ENCODE measurements at regions not wholly inside any gene's neighbourhood (a gene's known extent, or its start where the extent isn't known, plus 50 kb on each side); places are given as distances from the start of the nearest gene placed in this dataset.
"Not testable (repeated sequence)": the region's sequence is repeated elsewhere in the genome, so short reads cannot be mapped to it uniquely, and the experiment has no call there.

DNA sequence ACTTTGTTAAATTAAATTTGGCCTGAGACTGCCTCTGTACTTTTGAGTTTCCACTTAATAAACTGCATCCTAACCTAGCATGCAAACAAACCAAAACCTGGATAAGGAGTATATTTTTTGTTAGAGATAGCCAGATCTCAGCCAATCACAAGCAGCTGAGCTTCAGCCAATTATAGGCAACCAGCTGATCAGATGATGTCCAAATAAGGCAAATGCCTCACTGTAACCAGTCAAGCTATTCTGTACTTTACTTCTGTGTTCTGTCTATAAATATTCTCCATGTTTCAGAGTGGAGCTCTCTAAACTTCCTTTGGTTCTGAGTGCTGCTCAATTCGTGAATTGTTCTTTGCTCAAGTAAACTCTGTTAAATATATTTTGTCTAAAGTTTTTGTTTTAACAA lies 194.6 kb upstream of the RGS17 start:
- Histone ChIP-seq H3K27me3 (ENCODE audit: low read depth) (0 out of 2 replicates have a peak, but pooled peaks cover 2% of the 10 kb centered on the region), H3K9me3 (no peaks in the 10 kb centered on the region), H3K4me3 (no peak overlapping the region), H3K4me1 (no peaks in the 10 kb centered on the region), H3K36me3 (replicated peaks) (no peaks in the 10 kb centered on the region)
- in situ Hi-C loops (cut with MboI; ENCODE audit: low sequenced_read_pairs): no loop called here
- DNase-seq (ENCODE audit: low spot score in 2 of 2): no peak

DNA sequence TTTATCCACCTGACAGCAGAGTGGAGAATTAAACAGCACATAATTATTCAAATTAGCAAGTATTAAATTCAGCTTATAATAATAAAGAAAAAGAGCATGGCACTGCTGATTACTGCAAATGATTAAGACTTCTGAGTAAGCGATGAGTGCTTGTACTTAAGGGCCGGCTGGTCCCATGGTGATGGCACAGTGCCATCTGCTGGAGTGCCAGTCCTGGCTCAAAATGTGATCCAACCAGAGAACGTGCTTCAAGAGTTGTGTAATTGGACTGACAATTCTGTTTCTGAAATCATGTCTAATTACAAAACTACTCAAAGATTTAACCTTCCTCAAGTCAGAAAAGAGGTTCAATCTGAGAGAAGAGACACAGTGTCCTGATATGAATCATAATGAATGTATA lies 181.6 kb upstream of the RGS17 start:
- DNase-seq (ENCODE audit: low spot score in 2 of 2): peak in 1 of 2 experiments; percentile 48
- in situ Hi-C loops (cut with MboI; ENCODE audit: low sequenced_read_pairs): no loop called here
- no peak overlapping the region for H3K4me3 ChIP-seq

DNA sequence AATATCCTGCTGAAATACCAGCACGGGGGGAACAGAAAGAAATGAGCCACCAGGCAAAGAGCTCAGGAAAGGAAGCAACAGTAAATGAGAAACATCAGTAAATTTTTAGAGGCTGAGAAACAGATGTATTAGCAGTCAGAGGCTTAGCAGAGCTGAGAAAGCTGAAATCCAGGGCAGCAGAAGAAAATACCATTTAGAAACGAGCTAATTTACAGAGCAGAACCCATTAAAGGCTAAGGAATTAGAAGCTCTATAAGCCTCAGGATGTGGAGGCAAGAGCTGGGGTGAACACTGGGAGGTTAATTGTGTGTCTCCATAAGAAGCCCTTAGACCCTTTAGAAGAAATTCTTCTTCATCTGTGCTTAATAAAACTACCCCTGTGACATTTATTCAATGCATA lies 178.6 kb upstream of the RGS17 start:
- in situ Hi-C loops (cut with MboI; ENCODE audit: low sequenced_read_pairs): no loop called here
- DNase-seq (ENCODE audit: low spot score in 2 of 2): no peak
- Histone ChIP-seq H3K9me3 (no peaks in the 10 kb centered on the region), H3K4me1 (no peaks in the 10 kb centered on the region), H3K4me3 (no peak overlapping the region), H3K27me3 (ENCODE audit: low read depth) (peaks cover 4% of the 10 kb centered on the region; the same call in 1 of the 2 replicates), H3K36me3 (replicated peaks) (no peaks in the 10 kb centered on the region)

More for the DNA sequence above, 181.6 kb upstream of the RGS17 start:
- Histone ChIP-seq H3K4me1 (no peaks in the 10 kb centered on the region), H3K27me3 (ENCODE audit: low read depth) (peaks cover 4% of the 10 kb centered on the region; the same call in 1 of the 2 replicates), H3K9me3 (no peaks in the 10 kb centered on the region), H3K36me3 (replicated peaks) (no peaks in the 10 kb centered on the region)

DNA sequence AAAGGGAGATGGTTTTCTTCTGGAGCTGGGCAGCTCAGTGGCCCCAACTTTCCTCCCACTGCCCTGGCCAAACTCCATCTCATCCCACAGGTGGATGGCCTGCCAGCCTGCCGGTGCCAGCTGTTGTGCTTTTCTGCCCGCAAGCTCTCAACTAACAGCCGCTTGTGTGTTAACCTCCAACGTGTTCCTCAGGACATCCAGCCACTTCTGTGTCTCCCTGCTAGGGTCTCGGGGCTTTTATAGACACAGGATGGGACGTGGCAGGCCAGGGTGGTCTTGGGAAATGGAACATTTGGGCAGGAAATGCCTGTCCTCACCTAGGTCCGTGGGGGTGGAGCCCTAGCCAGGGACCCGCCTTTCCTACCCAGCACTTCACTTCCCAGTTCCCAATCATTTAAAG lies 171.1 kb upstream of the RGS17 start:
- in situ Hi-C loops (cut with MboI; ENCODE audit: low sequenced_read_pairs): no loop called here

DNA sequence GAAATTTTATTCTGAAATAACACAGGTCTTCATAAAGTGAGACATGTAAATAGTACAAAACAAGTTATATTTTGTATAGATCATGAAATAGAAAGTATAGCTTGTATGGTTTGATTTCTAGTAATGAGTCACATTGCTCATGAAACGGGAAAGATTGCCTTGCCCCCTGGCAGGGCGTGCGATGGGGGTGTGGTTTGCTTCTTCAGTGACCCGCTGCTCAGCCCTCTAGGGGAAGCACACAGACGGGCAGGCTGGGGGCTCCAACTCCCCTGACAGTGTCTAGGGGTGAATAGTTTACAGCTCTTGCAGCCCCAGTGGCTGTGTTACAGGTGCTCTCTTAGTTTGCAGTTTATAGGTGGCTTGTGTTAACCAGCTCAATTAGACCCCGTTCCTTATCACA lies 170.5 kb upstream of the RGS17 start:
- in situ Hi-C loops (cut with MboI; ENCODE audit: low sequenced_read_pairs): no loop called here
- no peaks in the 10 kb centered on the region for H3K36me3 ChIP-seq (replicated peaks)
- DNase-seq (ENCODE audit: low spot score in 2 of 2): peak in 1 of 2 experiments; percentile 10

More for the DNA sequence above, 171.1 kb upstream of the RGS17 start:
- 0 out of 2 replicates have a peak, but pooled peaks cover 2% of the 10 kb centered on the region for H3K27me3 ChIP-seq (ENCODE audit: low read depth)
- no peaks in the 10 kb centered on the region for H3K9me3 ChIP-seq
- H3K4me1 ChIP-seq: no peaks in the 10 kb centered on the region
- no peak overlapping the region for H3K4me3 ChIP-seq
- no peak for DNase-seq (ENCODE audit: low spot score in 2 of 2)
- no peaks in the 10 kb centered on the region for H3K36me3 ChIP-seq (replicated peaks)

DNA sequence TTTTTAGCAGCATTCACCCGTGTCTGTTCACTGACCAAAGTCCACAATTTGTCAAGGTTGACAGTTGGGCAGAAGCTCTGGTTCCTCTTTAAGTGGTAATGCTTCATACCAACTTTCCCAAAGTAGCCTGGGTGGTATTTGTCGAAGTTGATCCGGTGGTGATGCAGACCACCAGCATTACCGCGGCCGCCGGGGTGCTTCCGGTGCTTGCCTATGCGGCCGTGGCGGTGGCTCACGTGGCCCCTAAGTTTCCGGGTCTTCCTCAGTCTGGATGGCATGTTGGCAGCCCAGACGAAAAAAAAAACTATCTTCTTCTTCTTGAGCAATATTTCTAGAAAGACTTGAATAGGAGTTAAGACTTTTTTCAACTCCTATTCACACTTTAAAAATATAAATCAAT lies 151.4 kb upstream of the RGS17 start:
- DNase-seq (ENCODE audit: low spot score in 2 of 2); in situ Hi-C loops (cut with MboI; ENCODE audit: low sequenced_read_pairs); H3K36me3 ChIP-seq (replicated peaks); H3K4me1 ChIP-seq; H3K27me3 ChIP-seq (ENCODE audit: low read depth); H3K9me3 ChIP-seq; H3K4me3 ChIP-seq: not testable (repeated sequence)

More for the DNA sequence above, 170.5 kb upstream of the RGS17 start:
- H3K4me1 ChIP-seq: no peaks in the 10 kb centered on the region
- H3K27me3 ChIP-seq (ENCODE audit: low read depth): 0 out of 2 replicates have a peak, but pooled peaks cover 2% of the 10 kb centered on the region
- no peak overlapping the region for H3K4me3 ChIP-seq
- no peaks in the 10 kb centered on the region for H3K9me3 ChIP-seq

DNA sequence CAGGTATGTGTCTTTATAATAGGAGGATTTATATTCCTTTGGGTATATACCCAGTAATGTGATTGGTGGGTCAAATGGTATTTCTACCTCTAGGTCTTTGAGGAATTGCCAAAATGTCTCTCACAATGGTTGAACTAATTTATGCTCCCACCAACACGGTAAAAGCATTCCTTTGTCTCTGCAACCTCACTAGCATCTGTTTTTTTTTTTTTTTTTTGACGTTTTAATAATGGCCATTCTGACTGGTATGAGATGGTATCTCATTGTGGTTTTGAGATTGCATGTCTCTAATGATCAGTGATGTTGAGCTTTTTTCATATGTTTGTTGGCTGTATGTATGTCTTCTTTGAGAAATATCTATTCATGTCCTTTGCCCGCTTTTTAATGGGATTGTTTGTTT lies 144.9 kb upstream of the RGS17 start:
- H3K4me3 ChIP-seq: no peak overlapping the region
- H3K27me3 ChIP-seq (ENCODE audit: low read depth): 0 out of 2 replicates have a peak, but pooled peaks cover 2% of the 10 kb centered on the region
- in situ Hi-C loops (cut with MboI; ENCODE audit: low sequenced_read_pairs): no loop called here
- H3K9me3 ChIP-seq: no peaks in the 10 kb centered on the region
- no peaks in the 10 kb centered on the region for H3K4me1 ChIP-seq
- H3K36me3 ChIP-seq (replicated peaks): no peaks in the 10 kb centered on the region
- DNase-seq (ENCODE audit: low spot score in 2 of 2): no peak

DNA sequence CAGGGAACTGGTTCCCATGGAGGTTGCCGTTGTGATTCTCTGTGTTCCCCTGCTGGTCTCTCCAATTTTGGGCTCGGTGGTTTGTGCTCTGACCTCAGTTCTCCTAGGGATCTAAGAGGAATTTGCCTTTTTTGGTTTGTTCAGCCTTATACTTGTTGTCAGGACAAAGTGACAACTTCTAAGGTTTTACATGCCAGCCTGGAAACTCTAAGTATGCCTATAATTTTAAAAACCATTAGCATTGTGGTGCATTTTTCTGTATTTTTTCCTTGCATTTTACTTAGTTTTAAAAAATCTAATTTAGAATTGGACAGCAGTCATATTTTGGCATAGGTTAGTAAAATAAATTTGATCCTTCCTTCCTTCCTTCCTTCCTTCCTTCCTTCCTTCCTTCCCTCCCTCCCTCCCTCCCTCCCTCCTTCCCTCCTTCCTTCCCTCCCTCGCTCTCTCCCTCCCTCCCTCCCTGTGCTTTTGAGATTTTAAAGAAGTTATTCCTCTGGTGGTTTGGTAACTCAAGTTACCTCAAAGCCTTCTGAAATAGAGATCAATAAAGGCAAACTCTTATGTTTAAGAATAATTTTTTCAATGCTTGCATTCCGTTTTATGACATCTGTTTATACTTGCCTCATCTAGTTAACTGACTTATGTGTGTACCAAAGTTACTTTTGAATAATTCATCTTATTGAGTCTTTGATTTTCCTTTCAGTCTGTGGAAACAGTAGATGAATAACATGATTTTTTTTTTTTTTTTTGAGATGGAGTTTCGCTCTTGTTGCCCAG lies 141.3 kb upstream of the RGS17 start:
- Histone ChIP-seq H3K4me3 (no peak overlapping the region), H3K27me3 (ENCODE audit: low read depth) (0 out of 2 replicates have a peak, but pooled peaks cover 2% of the 10 kb centered on the region), H3K9me3 (no peaks in the 10 kb centered on the region), H3K36me3 (replicated peaks) (no peaks in the 10 kb centered on the region), H3K4me1 (no peaks in the 10 kb centered on the region)
- in situ Hi-C loops (cut with MboI; ENCODE audit: low sequenced_read_pairs): no loop called here
- no peak for DNase-seq (ENCODE audit: low spot score in 2 of 2)

DNA sequence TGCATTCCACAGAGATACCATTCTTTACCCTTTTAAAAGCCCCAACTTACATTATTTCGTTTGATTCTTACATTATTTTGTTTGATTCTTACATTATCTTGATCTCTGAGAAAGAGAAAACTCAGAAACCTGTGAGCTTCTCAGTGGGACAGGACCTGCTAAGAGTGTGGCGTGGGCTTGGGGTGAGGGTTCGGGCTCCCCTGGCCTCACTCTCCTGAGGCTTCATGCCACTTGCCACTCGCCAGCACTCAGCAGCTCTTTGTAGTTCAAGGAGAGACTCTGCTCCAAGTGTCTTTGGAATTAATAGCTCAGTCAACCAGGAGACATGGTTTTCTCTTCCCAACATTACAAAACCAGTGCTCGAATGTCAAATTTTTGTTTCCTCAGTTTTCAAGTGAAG lies 132.4 kb upstream of the RGS17 start:
- no peak for DNase-seq (ENCODE audit: low spot score in 2 of 2)
- H3K9me3 ChIP-seq: no peaks in the 10 kb centered on the region
- no peaks in the 10 kb centered on the region for H3K4me1 ChIP-seq
- no peak overlapping the region for H3K4me3 ChIP-seq
- H3K27me3 ChIP-seq (ENCODE audit: low read depth): peaks cover 5% of the 10 kb centered on the region; the same call in 1 of the 2 replicates
- no peaks in the 10 kb centered on the region for H3K36me3 ChIP-seq (replicated peaks)
- in situ Hi-C loops (cut with MboI; ENCODE audit: low sequenced_read_pairs): no loop called here

DNA sequence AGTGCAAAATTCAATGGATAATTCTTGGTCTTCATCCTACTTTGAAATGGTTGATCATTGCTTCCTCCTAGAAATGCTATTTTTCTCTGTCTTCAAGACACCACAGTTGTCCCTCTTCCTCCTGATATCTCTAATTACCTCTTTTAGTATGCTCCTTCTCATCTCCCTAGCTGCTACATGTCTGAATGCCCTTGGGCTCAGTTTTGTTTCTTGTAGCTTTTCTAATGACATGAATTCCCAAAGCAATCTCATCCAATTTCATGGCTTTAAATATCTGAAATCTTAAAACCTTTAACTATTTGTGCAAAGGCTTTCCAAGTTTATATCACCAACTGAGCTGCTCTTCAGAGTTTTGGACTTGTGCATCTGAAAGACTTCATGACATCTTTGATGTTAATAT lies 120.2 kb upstream of the RGS17 start:
- Histone ChIP-seq H3K4me1 (no peaks in the 10 kb centered on the region), H3K9me3 (no peaks in the 10 kb centered on the region), H3K36me3 (replicated peaks) (no peaks in the 10 kb centered on the region), H3K27me3 (ENCODE audit: low read depth) (peaks cover 12% of the 10 kb centered on the region), H3K4me3 (no peak overlapping the region)
- no peak for DNase-seq (ENCODE audit: low spot score in 2 of 2)
- in situ Hi-C loops (cut with MboI; ENCODE audit: low sequenced_read_pairs): no loop called here

DNA sequence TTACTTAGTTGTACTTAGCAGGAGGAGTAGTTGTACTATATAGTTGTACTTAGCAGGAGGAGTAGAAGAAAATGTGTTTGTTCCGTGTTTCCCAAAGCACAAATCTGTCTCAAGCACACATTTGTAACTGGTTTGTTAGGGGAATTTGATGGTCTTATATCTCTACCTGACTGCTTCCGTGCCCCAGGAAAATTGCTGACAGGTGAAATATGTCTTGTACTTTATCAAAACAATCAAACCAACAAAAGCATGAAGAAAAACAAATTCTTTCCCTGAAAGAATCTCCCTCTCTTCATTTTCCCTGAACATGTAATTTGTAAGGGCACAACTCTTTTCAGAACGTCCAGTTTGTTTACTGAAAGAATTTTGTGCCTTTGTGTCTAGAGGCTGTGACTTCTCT lies 106.6 kb upstream of the RGS17 start:
- DNase-seq (ENCODE audit: low spot score in 2 of 2): no peak
- no peaks in the 10 kb centered on the region for H3K4me1 ChIP-seq
- no peaks in the 10 kb centered on the region for H3K9me3 ChIP-seq
- peaks cover 7% of the 10 kb centered on the region; the same call in 1 of the 2 replicates for H3K27me3 ChIP-seq (ENCODE audit: low read depth)
- H3K36me3 ChIP-seq (replicated peaks): no peaks in the 10 kb centered on the region
- in situ Hi-C loops (cut with MboI; ENCODE audit: low sequenced_read_pairs): loop anchor here (25.0 kb wide), 3 partner anchors 200 to 725 kb away; no protein-coding TSS in a partner anchor
- no peak overlapping the region for H3K4me3 ChIP-seq

DNA sequence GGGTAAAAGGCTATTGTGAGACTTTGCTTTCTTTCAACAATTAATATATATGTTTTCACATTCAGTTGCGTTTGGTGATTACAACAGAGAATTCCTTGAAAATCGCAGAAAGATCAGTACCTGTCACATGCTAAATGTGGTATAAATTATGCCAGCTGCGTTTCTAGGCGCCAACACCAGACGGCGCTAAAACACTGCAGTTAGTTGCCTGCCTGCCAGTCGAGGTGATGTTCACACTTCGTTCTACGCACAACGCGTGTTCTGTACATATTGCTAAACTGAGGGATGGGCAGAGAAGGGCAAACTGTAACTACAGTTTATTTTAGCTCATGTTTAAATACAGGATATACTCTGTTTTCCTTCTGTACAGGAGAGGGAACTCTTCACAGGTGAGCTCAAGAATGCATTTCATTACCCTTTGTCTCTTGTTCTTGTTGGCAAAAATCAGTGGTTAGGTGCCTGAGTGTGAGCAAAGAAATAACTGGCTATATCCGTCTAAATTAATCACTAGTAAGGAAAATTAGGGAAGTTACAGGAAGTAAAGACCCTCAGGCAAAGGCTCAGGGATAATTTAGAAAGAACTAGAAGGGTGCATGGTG lies 100.1 kb upstream of the RGS17 start:
- no peaks in the 10 kb centered on the region for H3K36me3 ChIP-seq (replicated peaks)
- no peaks in the 10 kb centered on the region for H3K4me1 ChIP-seq
- H3K4me3 ChIP-seq: no peak overlapping the region
- no peaks in the 10 kb centered on the region for H3K9me3 ChIP-seq
- DNase-seq (ENCODE audit: low spot score in 2 of 2): peak; percentile 34 to 80
- H3K27me3 ChIP-seq (ENCODE audit: low read depth): peaks cover 9% of the 10 kb centered on the region; the same call in 1 of the 2 replicates
- in situ Hi-C loops (cut with MboI; ENCODE audit: low sequenced_read_pairs): loop anchor here (25.0 kb wide), 3 partner anchors 194 to 731 kb away; no protein-coding TSS in a partner anchor

DNA sequence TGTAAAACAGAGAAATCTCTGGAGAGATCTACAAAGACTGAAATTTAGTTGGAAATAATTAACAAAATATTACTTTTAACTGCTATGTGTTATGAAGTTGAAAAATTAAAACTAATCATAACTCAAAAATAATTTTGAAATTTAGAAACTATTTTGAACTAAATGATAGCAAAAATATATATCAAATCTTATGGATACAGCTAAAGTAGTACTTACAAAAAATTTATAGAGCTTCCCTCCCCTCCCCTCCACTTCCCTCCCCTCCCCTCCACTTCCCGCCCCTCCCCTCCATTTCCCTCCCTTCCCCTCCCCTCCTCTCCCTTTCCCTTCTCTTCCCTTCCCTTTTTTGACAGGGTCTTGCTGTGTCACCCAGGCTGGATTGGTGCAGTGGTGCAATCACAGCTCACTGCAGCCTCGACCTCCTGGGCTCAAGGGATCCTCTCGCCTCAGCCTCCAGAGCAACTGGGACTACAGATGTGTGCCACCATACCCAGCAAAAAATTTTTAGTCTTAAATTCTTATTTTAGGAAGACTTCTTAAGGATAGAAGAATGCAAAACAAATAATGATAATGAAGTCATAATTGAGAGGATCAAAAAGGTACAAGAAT lies 87.2 kb upstream of the RGS17 start:
- no peaks in the 10 kb centered on the region for H3K36me3 ChIP-seq (replicated peaks)
- DNase-seq (ENCODE audit: low spot score in 2 of 2): no peak
- in situ Hi-C loops (cut with MboI; ENCODE audit: low sequenced_read_pairs): no loop called here

DNA sequence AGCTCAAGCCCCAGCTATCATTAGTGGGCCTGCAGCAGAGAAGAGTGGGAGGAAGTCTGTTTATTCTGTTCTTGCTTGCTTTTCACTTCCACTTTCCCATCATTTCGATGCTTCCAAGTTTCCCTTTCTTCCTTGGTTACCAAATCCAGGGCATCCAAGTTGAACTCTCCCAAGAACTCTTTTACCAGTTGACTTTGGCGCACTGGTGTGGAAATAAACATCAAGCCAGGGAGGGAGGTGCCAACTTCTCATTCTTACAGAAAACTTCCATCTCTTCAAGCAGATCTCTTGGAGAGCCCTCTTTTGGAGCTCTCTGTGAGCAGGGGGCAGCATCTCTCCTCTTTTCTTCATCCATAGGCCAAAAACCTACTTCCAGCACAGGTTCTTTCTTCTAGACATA lies 85.7 kb upstream of the RGS17 start:
- no peaks in the 10 kb centered on the region for H3K4me1 ChIP-seq
- no peak overlapping the region for H3K4me3 ChIP-seq
- DNase-seq (ENCODE audit: low spot score in 2 of 2): no peak
- H3K36me3 ChIP-seq (replicated peaks): no peaks in the 10 kb centered on the region
- no peaks in the 10 kb centered on the region for H3K9me3 ChIP-seq
- in situ Hi-C loops (cut with MboI; ENCODE audit: low sequenced_read_pairs): no loop called here
- H3K27me3 ChIP-seq (ENCODE audit: low read depth): no peaks in the 10 kb centered on the region

More for the DNA sequence above, 87.2 kb upstream of the RGS17 start:
- no peaks in the 10 kb centered on the region for H3K4me1 ChIP-seq
- no peaks in the 10 kb centered on the region for H3K9me3 ChIP-seq
- no peak overlapping the region for H3K4me3 ChIP-seq
- no peaks in the 10 kb centered on the region for H3K27me3 ChIP-seq (ENCODE audit: low read depth)
